ENCODE measurements at regions not wholly inside any gene's neighbourhood (a gene's known extent, or its start where the extent isn't known, plus 50 kb on each side); places are given as distances from the start of the nearest gene placed in this dataset.

DNA sequence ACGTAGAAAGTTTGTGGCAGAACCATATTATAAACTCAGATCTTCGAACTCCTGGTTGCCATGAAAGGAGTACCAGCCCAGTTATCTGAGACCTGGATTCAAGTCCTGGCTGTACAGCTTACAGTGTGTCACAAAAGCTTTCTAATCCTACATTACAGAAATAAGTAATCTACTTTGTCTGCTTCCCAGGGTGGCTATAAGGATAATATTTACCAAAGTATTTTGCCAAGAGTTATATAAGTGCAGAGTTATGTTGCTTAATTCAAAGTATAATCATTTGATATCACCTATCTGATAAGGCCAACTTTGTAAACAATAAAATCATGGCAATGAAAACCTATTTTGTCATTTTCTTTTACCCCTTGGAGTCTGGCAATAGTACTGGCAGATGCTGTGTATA lies 381.6 kb downstream of the NDFIP2 start:
- CTCF ChIA-PET, result no interaction called here
- ATAC-seq, result no peak

DNA sequence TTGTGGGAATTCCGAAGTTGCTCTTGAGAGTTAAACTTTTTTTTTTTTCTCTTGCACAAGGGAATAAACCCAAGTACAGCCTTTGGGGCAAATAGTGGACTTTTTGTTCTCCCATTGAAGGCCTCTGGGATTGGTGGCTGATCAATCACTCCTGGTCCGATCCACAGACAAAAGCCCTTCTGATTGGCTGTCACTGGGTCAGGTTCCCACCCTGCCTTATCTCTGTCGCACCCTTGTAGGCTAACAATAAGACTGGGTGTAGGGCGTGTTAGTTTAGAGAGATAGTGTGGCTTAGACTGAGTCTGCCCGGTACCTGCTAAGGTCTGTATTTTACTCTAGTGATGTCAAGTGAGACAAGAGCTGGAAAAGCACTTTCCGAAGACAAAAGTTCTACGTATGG lies 380.8 kb downstream of the NDFIP2 start:
- peak; percentile 56 for ATAC-seq
- TF ChIP-seq JUN (CRISPR knock-in tag; IDR thresholded peaks at IDR 0.05) (no peak), PRRX2 (CRISPR knock-in tag; IDR thresholded peaks at IDR 0.05) (no peak), FOXK1 (CRISPR knock-in tag; IDR thresholded peaks at IDR 0.05) (no peak), FOXP1 (CRISPR knock-in tag; IDR thresholded peaks at IDR 0.05; ENCODE audit: borderline replicate concordance) (no peak), TEAD4 (CRISPR knock-in tag; IDR thresholded peaks at IDR 0.05) (no peak), SOX15 (CRISPR knock-in tag; IDR thresholded peaks at IDR 0.05) (no peak), RORB (CRISPR knock-in tag; IDR thresholded peaks at IDR 0.05) (no peak)
- TF ChIP-seq, protein P1, sequence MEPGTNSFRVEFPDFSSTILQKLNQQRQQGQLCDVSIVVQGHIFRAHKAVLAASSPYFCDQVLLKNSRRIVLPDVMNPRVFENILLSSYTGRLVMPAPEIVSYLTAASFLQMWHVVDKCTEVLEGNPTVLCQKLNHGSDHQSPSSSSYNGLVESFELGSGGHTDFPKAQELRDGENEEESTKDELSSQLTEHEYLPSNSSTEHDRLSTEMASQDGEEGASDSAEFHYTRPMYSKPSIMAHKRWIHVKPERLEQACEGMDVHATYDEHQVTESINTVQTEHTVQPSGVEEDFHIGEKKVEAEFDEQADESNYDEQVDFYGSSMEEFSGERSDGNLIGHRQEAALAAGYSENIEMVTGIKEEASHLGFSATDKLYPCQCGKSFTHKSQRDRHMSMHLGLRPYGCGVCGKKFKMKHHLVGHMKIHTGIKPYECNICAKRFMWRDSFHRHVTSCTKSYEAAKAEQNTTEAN (CRISPR knock-in tag; IDR thresholded peaks at IDR 0.05), result no peak
- Mint-ChIP-seq H3K4me3 (no peak overlapping the region), H3K36me3 (no peaks in the 10 kb centered on the region), H3K9me3 (no peaks in the 10 kb centered on the region), H3K27me3 (ENCODE audit: low read depth) (no peaks in the 10 kb centered on the region), H3K27ac (no peak overlapping the region), H3K4me1 (peaks cover 17% of the 10 kb centered on the region)
- DNase-seq (ENCODE audit: low spot score), result no peak
- CTCF ChIA-PET, result no interaction called here
- POLR2A ChIA-PET, result interaction anchor here (0.6 kb wide), 1 partner anchor 113 kb away, joined by 3 read pairs; no protein-coding TSS in a partner anchor

More for the DNA sequence above, 381.6 kb downstream of the NDFIP2 start:
- Mint-ChIP-seq H3K27me3 (ENCODE audit: low read depth) (no peaks in the 10 kb centered on the region), H3K27ac (no peak overlapping the region), H3K9me3 (no peaks in the 10 kb centered on the region), H3K4me1 (peaks cover 19% of the 10 kb centered on the region), H3K36me3 (no peaks in the 10 kb centered on the region), H3K4me3 (no peak overlapping the region)
- POLR2A ChIA-PET, result no interaction called here
- no peak for DNase-seq (ENCODE audit: low spot score)
- no peak for TF ChIP-seq ZBTB21 (CRISPR knock-in tag; IDR thresholded peaks at IDR 0.05; ENCODE audit: borderline replicate concordance)
- no peak for TF ChIP-seq NFYB (CRISPR knock-in tag; conservative IDR thresholded peaks at IDR 0.05; ENCODE audit: low read depth)
- TF ChIP-seq NR1H2 (CRISPR knock-in tag; IDR thresholded peaks at IDR 0.05), result no peak

- H3K36me3 Mint-ChIP-seq, result no peaks in the 10 kb centered on the region
- TF ChIP-seq ZNF425 (CRISPR knock-in tag; conservative IDR thresholded peaks at IDR 0.05) (no peak), TEAD1 (CRISPR knock-in tag; IDR thresholded peaks at IDR 0.05) (no peak), SMAD4 (CRISPR knock-in tag; IDR thresholded peaks at IDR 0.05) (no peak), ZBTB21 (CRISPR knock-in tag; IDR thresholded peaks at IDR 0.05; ENCODE audit: borderline replicate concordance) (no peak), ZNF138 (CRISPR knock-in tag; conservative IDR thresholded peaks at IDR 0.05) (no peak), NFATC4 (CRISPR knock-in tag; IDR thresholded peaks at IDR 0.05) (no peak), RORB (CRISPR knock-in tag; IDR thresholded peaks at IDR 0.05) (no peak), MXD4 (CRISPR knock-in tag; IDR thresholded peaks at IDR 0.05; ENCODE audit: borderline replicate concordance) (no peak), PRRX2 (CRISPR knock-in tag; IDR thresholded peaks at IDR 0.05) (no peak), ZNF317 (CRISPR knock-in tag; IDR thresholded peaks at IDR 0.05; ENCODE audit: borderline replicate concordance, low read depth) (no peak), HMGXB4 (CRISPR knock-in tag; IDR thresholded peaks at IDR 0.05) (no peak), JAZF1 (CRISPR knock-in tag; IDR thresholded peaks at IDR 0.05) (no peak)
- TF ChIP-seq, protein P2, sequence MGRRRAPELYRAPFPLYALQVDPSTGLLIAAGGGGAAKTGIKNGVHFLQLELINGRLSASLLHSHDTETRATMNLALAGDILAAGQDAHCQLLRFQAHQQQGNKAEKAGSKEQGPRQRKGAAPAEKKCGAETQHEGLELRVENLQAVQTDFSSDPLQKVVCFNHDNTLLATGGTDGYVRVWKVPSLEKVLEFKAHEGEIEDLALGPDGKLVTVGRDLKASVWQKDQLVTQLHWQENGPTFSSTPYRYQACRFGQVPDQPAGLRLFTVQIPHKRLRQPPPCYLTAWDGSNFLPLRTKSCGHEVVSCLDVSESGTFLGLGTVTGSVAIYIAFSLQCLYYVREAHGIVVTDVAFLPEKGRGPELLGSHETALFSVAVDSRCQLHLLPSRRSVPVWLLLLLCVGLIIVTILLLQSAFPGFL (CRISPR knock-in tag; IDR thresholded peaks at IDR 0.05; ENCODE audit: borderline replicate concordance), result no peak
- TF ChIP-seq, protein P3, sequence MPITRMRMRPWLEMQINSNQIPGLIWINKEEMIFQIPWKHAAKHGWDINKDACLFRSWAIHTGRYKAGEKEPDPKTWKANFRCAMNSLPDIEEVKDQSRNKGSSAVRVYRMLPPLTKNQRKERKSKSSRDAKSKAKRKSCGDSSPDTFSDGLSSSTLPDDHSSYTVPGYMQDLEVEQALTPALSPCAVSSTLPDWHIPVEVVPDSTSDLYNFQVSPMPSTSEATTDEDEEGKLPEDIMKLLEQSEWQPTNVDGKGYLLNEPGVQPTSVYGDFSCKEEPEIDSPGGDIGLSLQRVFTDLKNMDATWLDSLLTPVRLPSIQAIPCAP (CRISPR knock-in tag; IDR thresholded peaks at IDR 0.05), result no peak
- POLR2A ChIA-PET, result no interaction called here
- H3K9me3 Mint-ChIP-seq, result peaks cover 3% of the 10 kb centered on the region; the same call in 1 of the 2 replicates
- peaks cover 16% of the 10 kb centered on the region for H3K4me1 Mint-ChIP-seq
- no peak overlapping the region for H3K27ac Mint-ChIP-seq
- H3K4me3 Mint-ChIP-seq, result no peak overlapping the region
- no peak for ATAC-seq
- no peaks in the 10 kb centered on the region for H3K27me3 Mint-ChIP-seq (ENCODE audit: low read depth)
- DNase-seq (ENCODE audit: low spot score), result no peak
- CTCF ChIA-PET, result no interaction called here
These were observed 379.8 kb downstream of the NDFIP2 start for GRCh38 chr13:79860791-79861190.
